GM23248 (cell line): ENCODE measurements at regions not wholly inside any gene's neighbourhood (a gene's known extent, or its start where the extent isn't known, plus 50 kb on each side); places are given as distances from the start of the nearest gene placed in this dataset.

Experiments
- DNase-seq: peaks from one replicate; pipeline ENCODE4 v3.0.0-alpha.2; 2015
- H2AFZ ChIP-seq: fragments of 200-600 bp; sonication (generic); 2 replicates; pipeline ENCODE4 v1.6.1; 2016; ENCODE audit warnings: antibody characterized with exemption
- H3F3A ChIP-seq: fragments of 200-600 bp; sonication (generic); 2 replicates; pipeline ENCODE4 v1.6.1; 2016; ENCODE audit warnings: mild to moderate bottlenecking, antibody characterized with exemption, mixed run types; ENCODE audit not compliant: insufficient read depth
- H3K27ac ChIP-seq: fragments of 200-600 bp; sonication (generic); 2 replicates; pipeline ENCODE4 v1.5.1; 2016; ENCODE audit warnings: mild to moderate bottlenecking
- H3K27me3 ChIP-seq: fragments of 200-600 bp; sonication (generic); replicated peaks from 2 replicates; pipeline ENCODE4 v1.6.1; 2016; ENCODE audit warnings: mild to moderate bottlenecking; ENCODE audit not compliant: insufficient read depth
- H3K36me3 ChIP-seq: fragments of 200-600 bp; sonication (generic); 2 replicates; pipeline ENCODE4 v1.6.1; 2016; ENCODE audit warnings: low read depth, mild to moderate bottlenecking
- H3K4me1 ChIP-seq: fragments of 200-600 bp; sonication (generic); 2 replicates; pipeline ENCODE4 v1.6.1; 2016; ENCODE audit warnings: mild to moderate bottlenecking; ENCODE audit not compliant: insufficient read depth
- H3K4me2 ChIP-seq: fragments of 200-600 bp; sonication (generic); one replicate; pipeline ENCODE4 v1.6.1; 2016; ENCODE audit warnings: mild to moderate bottlenecking; ENCODE audit not compliant: unreplicated experiment
- H3K4me3 ChIP-seq: fragments of 200-600 bp; sonication (generic); 2 replicates; pipeline ENCODE4 v1.5.1; 2016; ENCODE audit warnings: mild to moderate bottlenecking
- H3K79me2 ChIP-seq: fragments of 200-600 bp; sonication (generic); 2 replicates; pipeline ENCODE4 v1.6.1; 2016; ENCODE audit warnings: mild to moderate bottlenecking; ENCODE audit not compliant: insufficient read depth
- H3K9ac ChIP-seq: fragments of 200-600 bp; sonication (generic); 2 replicates; pipeline ENCODE4 v1.6.1; 2016; ENCODE audit warnings: mild to moderate bottlenecking
- H3K9me2 ChIP-seq: fragments of 200-600 bp; sonication (generic); 2 replicates; pipeline ENCODE4 v1.6.1; 2016; ENCODE audit warnings: mixed run types, mild to moderate bottlenecking, moderate library complexity; ENCODE audit not compliant: insufficient read depth
- H3K9me3 ChIP-seq: fragments of 200-600 bp; sonication (generic); one replicate; pipeline ENCODE4 v1.6.1; 2017; ENCODE audit warnings: low read depth
- H4K20me1 ChIP-seq: fragments of 200-600 bp; sonication (generic); 2 replicates; pipeline ENCODE4 v1.6.0; 2016; ENCODE audit not compliant: insufficient read depth
- EZH2 ChIP-seq: fragments of 200-600 bp; sonication (generic); IDR thresholded peaks from 2 replicates; pipeline ENCODE4 v1.6.1; 2018; ENCODE audit warnings: antibody characterized with exemption, mild to moderate bottlenecking; ENCODE audit not compliant: insufficient read depth, poor library complexity, severe bottlenecking
- EZH2phosphoT487 ChIP-seq: fragments of 200-600 bp; sonication (generic); IDR thresholded peaks from 2 replicates; pipeline ENCODE4 v1.6.1; 2018; ENCODE audit warnings: antibody characterized with exemption, moderate library complexity, mild to moderate bottlenecking, low read depth; ENCODE audit not compliant: insufficient read depth
- WGBS, 2 experiments: methylation state at CpG; one replicate each; pipeline ENCODE4 v1.1.6; 2015 to 2017; ENCODE audit warnings: low lambda C conversion rate in 2 of 2, low coverage in 1 of 2; ENCODE audit errors: missing lambda C conversion rate in 2 of 2; 5-methylcytosine and 5-hydroxymethylcytosine counted together
- in situ Hi-C: fragments of 300-500 bp; cut with MboI; formaldehyde crosslinking; loops from 2 replicates; pipeline ENCODE4 v1.15.0; 2020

GRCh38 chr5:67824852-67825251 lies 390.7 kb upstream of the PIK3R1 start:
- in situ Hi-C loops: no loop called here
- Histone ChIP-seq H3K9me3 (no peaks in the 10 kb centered on the region), H3K9me2 (no peaks in the 10 kb centered on the region), H3K4me2 (no peak overlapping the region), H3K27ac (no peak overlapping the region), H3F3A (no peaks in the 10 kb centered on the region), H3K9ac (no peak overlapping the region), H4K20me1 (no peaks in the 10 kb centered on the region), H3K4me1 (no peaks in the 10 kb centered on the region), H3K36me3 (no peaks in the 10 kb centered on the region), H3K79me2 (no peaks in the 10 kb centered on the region), H3K27me3 (no peaks in the 10 kb centered on the region), H2AFZ (no peak overlapping the region), H3K4me3 (no peak overlapping the region)
- DNase-seq: no peak
- WGBS, 2 experiments: 73 to 77% methylated on average over 3 of the region's 3 CpGs
- no peak for TF ChIP-seq EZH2phosphoT487
- no peak for TF ChIP-seq EZH2

GRCh38 chr5:67817652-67818051 lies 397.9 kb upstream of the PIK3R1 start:
- Histone ChIP-seq H3K9me2 (no peaks in the 10 kb centered on the region), H3K27me3 (no peaks in the 10 kb centered on the region), H3K4me3 (no peak overlapping the region), H3K4me2 (no peak overlapping the region), H3K4me1 (peaks cover 3% of the 10 kb centered on the region; the same call in 1 of the 2 replicates), H3K36me3 (no peaks in the 10 kb centered on the region), H3K9ac (no peak overlapping the region), H3K27ac (no peak overlapping the region), H3K9me3 (no peaks in the 10 kb centered on the region), H3F3A (peaks cover 6% of the 10 kb centered on the region; the same call in 1 of the 2 replicates), H4K20me1 (no peaks in the 10 kb centered on the region), H2AFZ (no peak overlapping the region), H3K79me2 (no peaks in the 10 kb centered on the region)
- no peak for TF ChIP-seq EZH2phosphoT487
- no peak for TF ChIP-seq EZH2
- 84 to 93% methylated on average over 13 to 14 of the region's 14 CpGs for WGBS, 2 experiments
- in situ Hi-C loops: no loop called here
- no peak for DNase-seq

GRCh38 chr5:67816456-67816855 lies 399.1 kb upstream of the PIK3R1 start:
- TF ChIP-seq EZH2 (no peak), EZH2phosphoT487 (no peak)
- Histone ChIP-seq H3K4me3 (no peak overlapping the region), H3K36me3 (no peaks in the 10 kb centered on the region), H3K79me2 (no peaks in the 10 kb centered on the region), H4K20me1 (no peaks in the 10 kb centered on the region), H2AFZ (no peak overlapping the region), H3K4me1 (peaks cover 3% of the 10 kb centered on the region; the same call in 1 of the 2 replicates), H3K9ac (no peak overlapping the region), H3K27me3 (no peaks in the 10 kb centered on the region), H3K4me2 (no peak overlapping the region), H3K27ac (no peak overlapping the region), H3K9me3 (no peaks in the 10 kb centered on the region), H3F3A (peaks cover 6% of the 10 kb centered on the region; the same call in 1 of the 2 replicates), H3K9me2 (no peaks in the 10 kb centered on the region)
- peak; percentile 16 for DNase-seq
- in situ Hi-C loops: no loop called here

GRCh38 chr5:67815455-67816391 lies 399.8 kb upstream of the PIK3R1 start:
- TF ChIP-seq EZH2 (no peak), EZH2phosphoT487 (no peak)
- no peaks in the 10 kb centered on the region for H3K79me2 ChIP-seq
- in situ Hi-C loops: no loop called here
- no peaks in the 10 kb centered on the region for H3K36me3 ChIP-seq
- no peak overlapping the region for H3K9ac ChIP-seq
- WGBS, 2 experiments: 68 to 69% methylated on average over 10 of the region's 10 CpGs
- H3K9me2 ChIP-seq: no peaks in the 10 kb centered on the region
- H3K4me1 ChIP-seq: peaks cover 3% of the 10 kb centered on the region; the same call in 1 of the 2 replicates
- no peak overlapping the region for H3K4me3 ChIP-seq
- H3K27me3 ChIP-seq: no peaks in the 10 kb centered on the region
- H3F3A ChIP-seq: peaks cover 6% of the 10 kb centered on the region; the same call in 1 of the 2 replicates
- no peak overlapping the region for H3K27ac ChIP-seq
- H2AFZ ChIP-seq: no peak overlapping the region
- no peak overlapping the region for H3K4me2 ChIP-seq
- peak; percentile 60 for DNase-seq
- no peaks in the 10 kb centered on the region for H4K20me1 ChIP-seq
- H3K9me3 ChIP-seq: no peaks in the 10 kb centered on the region
